ENCODE measurements at regions not wholly inside any gene's neighbourhood (a gene's known extent, or its start where the extent isn't known, plus 50 kb on each side); places are given as distances from the start of the nearest gene placed in this dataset.
"Not testable (repeated sequence)": the region's sequence is repeated elsewhere in the genome, so short reads cannot be mapped to it uniquely, and the experiment has no call there.

- Mint-ChIP-seq H3K4me3 (peak overlapping the region; percentile 8), H3K27me3 (peaks cover 3% of the 10 kb centered on the region), H3K27ac (peak overlapping the region; percentile 60), H3K4me1 (peaks cover 9% of the 10 kb centered on the region), H3K36me3 (no peaks in the 10 kb centered on the region), H3K9me3 (no peaks in the 10 kb centered on the region)
- peak; percentile 13 for DNase-seq
These were observed 76.6 kb upstream of the POMP start for GRCh38 chr13:28582225-28582891.

GRCh38 chr13:28581451-28581850, 77.5 kb upstream of the POMP start:
- DNase-seq, result no peak
- Mint-ChIP-seq H3K27me3 (peaks cover 3% of the 10 kb centered on the region), H3K4me3 (no peak overlapping the region), H3K27ac (no peak overlapping the region), H3K4me1 (peaks cover 9% of the 10 kb centered on the region), H3K9me3 (no peaks in the 10 kb centered on the region), H3K36me3 (no peaks in the 10 kb centered on the region)

GRCh38 chr13:28579736-28580135, 79.2 kb upstream of the POMP start:
- Mint-ChIP-seq H3K36me3 (no peaks in the 10 kb centered on the region), H3K27me3 (peaks cover 6% of the 10 kb centered on the region), H3K27ac (no peak overlapping the region), H3K4me3 (no peak overlapping the region), H3K9me3 (no peaks in the 10 kb centered on the region), H3K4me1 (peaks cover 10% of the 10 kb centered on the region)
- no peak for DNase-seq

- no peak for DNase-seq
- Mint-ChIP-seq H3K9me3 (no peaks in the 10 kb centered on the region), H3K27ac (no peak overlapping the region), H3K36me3 (no peaks in the 10 kb centered on the region), H3K4me1 (peaks cover 12% of the 10 kb centered on the region), H3K4me3 (no peak overlapping the region), H3K27me3 (peaks cover 6% of the 10 kb centered on the region)
These were observed 79.6 kb upstream of the POMP start for GRCh38 chr13:28579322-28579721.

GRCh38 chr13:28576067-28576466, 81.1 kb upstream of the FLT1 start:
- Mint-ChIP-seq H3K4me1 (peaks cover 5% of the 10 kb centered on the region), H3K9me3 (no peaks in the 10 kb centered on the region), H3K27ac (no peak overlapping the region), H3K4me3 (no peak overlapping the region), H3K36me3 (no peaks in the 10 kb centered on the region), H3K27me3 (peaks cover 4% of the 10 kb centered on the region)
- DNase-seq, result no peak

- no peak overlapping the region for H3K27ac Mint-ChIP-seq
- peaks cover 4% of the 10 kb centered on the region for H3K27me3 Mint-ChIP-seq
- H3K4me3 Mint-ChIP-seq, result no peak overlapping the region
- no peak for DNase-seq
- no peaks in the 10 kb centered on the region for H3K36me3 Mint-ChIP-seq
- H3K9me3 Mint-ChIP-seq, result no peaks in the 10 kb centered on the region
- peaks cover 5% of the 10 kb centered on the region for H3K4me1 Mint-ChIP-seq
These were observed 80.3 kb upstream of the FLT1 start for GRCh38 chr13:28575200-28575599.

- H3K4me3 Mint-ChIP-seq, result no peak overlapping the region
- H3K27me3 Mint-ChIP-seq, result peaks cover 4% of the 10 kb centered on the region
- no peak for DNase-seq
- no peaks in the 10 kb centered on the region for H3K9me3 Mint-ChIP-seq
- H3K4me1 Mint-ChIP-seq, result peaks cover 5% of the 10 kb centered on the region
- H3K27ac Mint-ChIP-seq, result no peak overlapping the region
- no peaks in the 10 kb centered on the region for H3K36me3 Mint-ChIP-seq
These were observed 79.8 kb upstream of the FLT1 start for GRCh38 chr13:28574617-28575142.

GRCh38 chr13:28573595-28574373, 78.9 kb upstream of the FLT1 start:
- H3K4me1 Mint-ChIP-seq, result peaks cover 5% of the 10 kb centered on the region
- no peak overlapping the region for H3K27ac Mint-ChIP-seq
- no peaks in the 10 kb centered on the region for H3K9me3 Mint-ChIP-seq
- no peak for DNase-seq
- no peak overlapping the region for H3K4me3 Mint-ChIP-seq
- H3K36me3 Mint-ChIP-seq, result no peaks in the 10 kb centered on the region
- peaks cover 4% of the 10 kb centered on the region for H3K27me3 Mint-ChIP-seq

- Mint-ChIP-seq H3K36me3 (no peaks in the 10 kb centered on the region), H3K27ac (no peak overlapping the region), H3K4me1 (peaks cover 5% of the 10 kb centered on the region), H3K9me3 (no peaks in the 10 kb centered on the region), H3K4me3 (no peak overlapping the region), H3K27me3 (peaks cover 4% of the 10 kb centered on the region)
- no peak for DNase-seq
These were observed 77.9 kb upstream of the FLT1 start for GRCh38 chr13:28572871-28573270.

GRCh38 chr13:28570356-28570755, 75.4 kb upstream of the FLT1 start:
- not testable (repeated sequence) for H3K36me3 Mint-ChIP-seq, H3K4me1 Mint-ChIP-seq, H3K9me3 Mint-ChIP-seq, H3K4me3 Mint-ChIP-seq, H3K27me3 Mint-ChIP-seq, H3K27ac Mint-ChIP-seq, DNase-seq

GRCh38 chr13:28569886-28570285, 75.0 kb upstream of the FLT1 start:
- H3K27me3 Mint-ChIP-seq, result no peaks in the 10 kb centered on the region
- H3K4me3 Mint-ChIP-seq, result no peak overlapping the region
- H3K4me1 Mint-ChIP-seq, result peaks cover 3% of the 10 kb centered on the region
- no peak for DNase-seq
- no peaks in the 10 kb centered on the region for H3K9me3 Mint-ChIP-seq
- no peak overlapping the region for H3K27ac Mint-ChIP-seq
- no peaks in the 10 kb centered on the region for H3K36me3 Mint-ChIP-seq

- Mint-ChIP-seq H3K36me3 (no peaks in the 10 kb centered on the region), H3K27ac (no peak overlapping the region), H3K4me1 (no peaks in the 10 kb centered on the region), H3K9me3 (no peaks in the 10 kb centered on the region), H3K27me3 (no peaks in the 10 kb centered on the region), H3K4me3 (no peak overlapping the region)
- no peak for DNase-seq
These were observed 73.4 kb upstream of the FLT1 start for GRCh38 chr13:28568286-28568685.

GRCh38 chr13:28566891-28567290, 72.0 kb upstream of the FLT1 start:
- Mint-ChIP-seq H3K9me3 (no peaks in the 10 kb centered on the region), H3K27me3 (no peaks in the 10 kb centered on the region), H3K36me3 (no peaks in the 10 kb centered on the region), H3K4me1 (no peaks in the 10 kb centered on the region), H3K4me3 (no peak overlapping the region), H3K27ac (no peak overlapping the region)
- DNase-seq, result no peak

- no peaks in the 10 kb centered on the region for H3K36me3 Mint-ChIP-seq
- no peak overlapping the region for H3K4me3 Mint-ChIP-seq
- no peaks in the 10 kb centered on the region for H3K27me3 Mint-ChIP-seq
- no peaks in the 10 kb centered on the region for H3K4me1 Mint-ChIP-seq
- H3K9me3 Mint-ChIP-seq, result no peaks in the 10 kb centered on the region
- DNase-seq, result no peak
- no peak overlapping the region for H3K27ac Mint-ChIP-seq
These were observed 71.4 kb upstream of the FLT1 start for GRCh38 chr13:28566283-28566682.

- no peaks in the 10 kb centered on the region for H3K4me1 Mint-ChIP-seq
- no peak overlapping the region for H3K4me3 Mint-ChIP-seq
These were observed 69.1 kb upstream of the FLT1 start for GRCh38 chr13:28564030-28564429.

GRCh38 chr13:28563609-28564008, 68.7 kb upstream of the FLT1 start:
- no peaks in the 10 kb centered on the region for H3K4me1 Mint-ChIP-seq
- H3K4me3 Mint-ChIP-seq, result no peak overlapping the region
- no peaks in the 10 kb centered on the region for H3K9me3 Mint-ChIP-seq
- H3K27me3 Mint-ChIP-seq, result no peaks in the 10 kb centered on the region
- no peak overlapping the region for H3K27ac Mint-ChIP-seq
- DNase-seq, result no peak
- no peaks in the 10 kb centered on the region for H3K36me3 Mint-ChIP-seq

More at GRCh38 chr13:28564030-28564429, 69.1 kb upstream of the FLT1 start:
- Mint-ChIP-seq H3K27me3 (no peaks in the 10 kb centered on the region), H3K36me3 (no peaks in the 10 kb centered on the region), H3K27ac (no peak overlapping the region), H3K9me3 (no peaks in the 10 kb centered on the region)
- no peak for DNase-seq
